ENCODE measurements at regions not wholly inside any gene's neighbourhood (a gene's known extent, or its start where the extent isn't known, plus 50 kb on each side); places are given as distances from the start of the nearest gene placed in this dataset.

DNA sequence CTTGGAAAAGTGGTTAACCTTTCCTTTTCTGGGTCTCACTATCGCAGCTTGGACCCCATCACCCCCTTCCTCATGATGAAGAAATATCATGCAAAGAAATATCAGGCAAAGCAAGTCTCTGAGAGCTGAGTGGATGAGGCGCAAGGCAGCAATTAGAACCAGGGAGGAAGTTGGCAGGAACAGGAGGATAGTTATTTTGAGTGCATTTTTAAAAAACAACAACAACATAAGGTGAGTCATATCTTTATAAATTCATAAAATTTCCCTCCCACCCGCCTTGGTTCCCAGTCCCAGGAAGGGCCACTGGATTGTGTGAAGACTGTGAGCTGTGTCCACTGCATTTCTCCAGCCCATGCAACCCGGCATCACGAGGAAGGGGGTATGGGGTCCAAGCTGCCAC is 316.9 kb upstream of the TLE3 start:
- no peak for TF ChIP-seq POLR2A (IDR thresholded peaks at IDR 0.05; ENCODE audit: low read depth, low read length)
- no peak for TF ChIP-seq POLR2AphosphoS5 (IDR thresholded peaks at IDR 0.05; ENCODE audit: low read depth, low read length)

All from GM12891 (cell line).